GM12864 (cell line): ENCODE measurements at regions not wholly inside any gene's neighbourhood (a gene's known extent, or its start where the extent isn't known, plus 50 kb on each side); places are given as distances from the start of the nearest gene placed in this dataset.

Experiments used
- DNase-seq: peaks from one replicate; pipeline ENCODE4 v3.0.0-alpha.2; 2011; ENCODE audit warnings: low read depth
- H3K4me3 ChIP-seq: 2 replicates; pipeline ENCODE4 v1.5.1; 2011; ENCODE audit warnings: mild to moderate bottlenecking, low read depth, low read length, control low read depth
- CTCF ChIP-seq: IDR thresholded peaks from 2 replicates; pipeline ENCODE4 v1.5.1; 2011; ENCODE audit warnings: low read depth, mild to moderate bottlenecking, moderate library complexity, low read length, control low read depth, inconsistent platforms; ENCODE audit errors: missing control alignments

- DNase-seq, result no peak
- no peak overlapping the region for H3K4me3 ChIP-seq
- no peak for TF ChIP-seq CTCF
These were observed 221.3 kb upstream of the UBE2E2 start for GRCh38 chr3:22981861-22982260.

- DNase-seq, result no peak
- no peak for TF ChIP-seq CTCF
- no peak overlapping the region for H3K4me3 ChIP-seq
These were observed 220.0 kb upstream of the UBE2E2 start for GRCh38 chr3:22982981-22983587.

GRCh38 chr3:22986958-22987357 is 216.2 kb upstream of the UBE2E2 start:
- no peak overlapping the region for H3K4me3 ChIP-seq
- TF ChIP-seq CTCF, result no peak
- no peak for DNase-seq

- no peak for DNase-seq
- TF ChIP-seq CTCF, result no peak
- H3K4me3 ChIP-seq, result no peak overlapping the region
These were observed 214.6 kb upstream of the UBE2E2 start for GRCh38 chr3:22988566-22988965.

- no peak for DNase-seq
- TF ChIP-seq CTCF, result no peak
- H3K4me3 ChIP-seq, result no peak overlapping the region
These were observed 213.4 kb upstream of the UBE2E2 start for GRCh38 chr3:22989716-22990115.

GRCh38 chr3:22990291-22991200 is 212.6 kb upstream of the UBE2E2 start:
- DNase-seq, result no peak
- no peak overlapping the region for H3K4me3 ChIP-seq
- TF ChIP-seq CTCF, result no peak
